Fibroblast of lung (primary cell): ENCODE measurements at regions not wholly inside any gene's neighbourhood (a gene's known extent, or its start where the extent isn't known, plus 50 kb on each side); places are given as distances from the start of the nearest gene placed in this dataset.

ENCODE experiments used
- DNase-seq, 2 donors: peaks; one replicate each; pipeline versions ENCODE4 v3.0.0 to v3.0.0-alpha.2; 2010; ENCODE audit warnings: low read depth in 2 of 2
- H2AFZ ChIP-seq: 2 replicates; pipeline ENCODE4 v1.5.1; 2012; ENCODE audit warnings: low read length, control low read depth, inconsistent platforms
- H3K27ac ChIP-seq: 2 replicates; pipeline ENCODE4 v1.5.1; 2011; ENCODE audit warnings: low read length, control low read depth; ENCODE audit not compliant: insufficient read depth
- H3K27me3 ChIP-seq: 2 replicates; pipeline ENCODE4 v1.5.1; 2011; ENCODE audit warnings: mild to moderate bottlenecking, low read length; ENCODE audit not compliant: control insufficient read depth, insufficient read depth
- H3K36me3 ChIP-seq: 2 replicates; pipeline ENCODE4 v1.5.1; 2011; ENCODE audit warnings: low read length; ENCODE audit not compliant: control insufficient read depth, insufficient read depth
- H3K4me1 ChIP-seq: 2 replicates; pipeline ENCODE4 v1.5.1; 2011; ENCODE audit warnings: low read length; ENCODE audit not compliant: control insufficient read depth, insufficient read depth; ENCODE audit errors: extremely low read depth
- H3K4me2 ChIP-seq: 2 replicates; pipeline ENCODE4 v1.5.1; 2011; ENCODE audit warnings: low read length, control low read depth; ENCODE audit not compliant: insufficient read depth; ENCODE audit errors: extremely low read depth
- H3K4me3 ChIP-seq, 4 experiments: fragments of 200-600 bp in 1 of 4; sonication (generic) in 1 of 4; replicated peaks in 1 of 4; 2 replicates each; pipeline ENCODE4 v1.5.1; 2011 to 2016; ENCODE audit warnings: low read length in 4 of 4, low read depth in 3 of 4, mild to moderate bottlenecking in 3 of 4, control low read depth in 2 of 4, inconsistent platforms in 1 of 4, mixed read lengths in 1 of 4; ENCODE audit not compliant: insufficient read depth in 1 of 4; ENCODE audit errors: control extremely low read depth in 1 of 4
- H3K79me2 ChIP-seq: 2 replicates; pipeline ENCODE4 v1.5.1; 2012; ENCODE audit warnings: mild to moderate bottlenecking, low read length, inconsistent platforms; ENCODE audit not compliant: control insufficient read depth, insufficient read depth
- H3K9ac ChIP-seq: 2 replicates; pipeline ENCODE4 v1.5.1; 2011; ENCODE audit warnings: mild to moderate bottlenecking, low read length, control low read depth; ENCODE audit not compliant: insufficient read depth
- H3K9me3 ChIP-seq: 2 replicates; pipeline ENCODE4 v1.5.1; 2012; ENCODE audit warnings: low read depth, low read length; ENCODE audit not compliant: control insufficient read depth, insufficient read depth
- H4K20me1 ChIP-seq: 2 replicates; pipeline ENCODE4 v1.5.1; 2011; ENCODE audit warnings: low read length; ENCODE audit not compliant: control insufficient read depth, insufficient read depth; ENCODE audit errors: extremely low read depth
- CTCF ChIP-seq, 2 donors: IDR thresholded peaks in 1 of 2; conservative IDR thresholded peaks in 1 of 2; 1 replicate in 1 of 2; 2 replicates in 1 of 2; pipeline ENCODE4 v1.5.1; 2011 to 2012; ENCODE audit warnings: low read length in 2 of 2, control low read depth in 1 of 2, inconsistent platforms in 1 of 2, low read depth in 1 of 2, mild to moderate bottlenecking in 1 of 2
- EZH2 ChIP-seq: IDR thresholded peaks from 2 replicates; pipeline ENCODE4 v1.5.1; 2012; ENCODE audit warnings: low read length, control low read depth, mild to moderate bottlenecking; ENCODE audit errors: missing control alignments

GRCh38 chr5:106956187-106956586 lies 714.5 kb downstream of the EFNA5 start:
- no peaks in the 10 kb centered on the region for H3K79me2 ChIP-seq
- TF ChIP-seq CTCF (conservative IDR thresholded peaks at IDR 0.05 in 1 of 2, IDR thresholded peaks at IDR 0.05 in 1 of 2; ENCODE audit: low read depth in 1 of 2, low read length in 2 of 2), result no peak
- no peak for TF ChIP-seq EZH2
- H3K27ac ChIP-seq, result no peak overlapping the region
- no peak overlapping the region for H2AFZ ChIP-seq
- H3K4me2 ChIP-seq, result no peak overlapping the region
- no peaks in the 10 kb centered on the region for H3K27me3 ChIP-seq
- no peaks in the 10 kb centered on the region for H3K9me3 ChIP-seq
- no peak overlapping the region for H3K9ac ChIP-seq
- no peaks in the 10 kb centered on the region for H3K36me3 ChIP-seq
- no peaks in the 10 kb centered on the region for H3K4me1 ChIP-seq
- no peak overlapping the region for H3K4me3 ChIP-seq
- no peak for DNase-seq
- no peaks in the 10 kb centered on the region for H4K20me1 ChIP-seq

GRCh38 chr5:106940986-106941385 lies 729.8 kb downstream of the EFNA5 start:
- H2AFZ ChIP-seq, result no peak overlapping the region
- H3K4me1 ChIP-seq, result no peaks in the 10 kb centered on the region
- no peak for TF ChIP-seq EZH2
- no peak for TF ChIP-seq CTCF (conservative IDR thresholded peaks at IDR 0.05 in 1 of 2, IDR thresholded peaks at IDR 0.05 in 1 of 2; ENCODE audit: low read depth in 1 of 2, low read length in 2 of 2)
- no peak overlapping the region for H3K9ac ChIP-seq
- H3K9me3 ChIP-seq, result no peaks in the 10 kb centered on the region
- H3K4me3 ChIP-seq, result no peak overlapping the region
- H4K20me1 ChIP-seq, result no peaks in the 10 kb centered on the region
- no peak overlapping the region for H3K4me2 ChIP-seq
- DNase-seq, result peak in 1 of 2 donors; percentile 46
- no peaks in the 10 kb centered on the region for H3K79me2 ChIP-seq
- no peaks in the 10 kb centered on the region for H3K36me3 ChIP-seq
- H3K27me3 ChIP-seq, result no peaks in the 10 kb centered on the region
- no peak overlapping the region for H3K27ac ChIP-seq

GRCh38 chr5:106940301-106940846 lies 730.4 kb downstream of the EFNA5 start:
- H3K4me3 ChIP-seq, result no peak overlapping the region
- no peak overlapping the region for H2AFZ ChIP-seq
- H3K9me3 ChIP-seq, result no peaks in the 10 kb centered on the region
- H3K27me3 ChIP-seq, result no peaks in the 10 kb centered on the region
- no peaks in the 10 kb centered on the region for H3K36me3 ChIP-seq
- no peak overlapping the region for H3K27ac ChIP-seq
- no peak overlapping the region for H3K4me2 ChIP-seq
- DNase-seq, result no peak
- no peak overlapping the region for H3K9ac ChIP-seq
- no peaks in the 10 kb centered on the region for H4K20me1 ChIP-seq
- no peaks in the 10 kb centered on the region for H3K4me1 ChIP-seq
- TF ChIP-seq CTCF (conservative IDR thresholded peaks at IDR 0.05 in 1 of 2, IDR thresholded peaks at IDR 0.05 in 1 of 2; ENCODE audit: low read depth in 1 of 2, low read length in 2 of 2), result no peak
- TF ChIP-seq EZH2, result no peak
- H3K79me2 ChIP-seq, result no peaks in the 10 kb centered on the region
